Inflammatory macrophage (primary cell): ENCODE measurements at regions not wholly inside any gene's neighbourhood (a gene's known extent, or its start where the extent isn't known, plus 50 kb on each side); places are given as distances from the start of the nearest gene placed in this dataset.

Experiments
- DNase-seq, 2 donors: peaks; one replicate each; pipeline ENCODE4 v3.0.0-alpha.2; 2020 to 2022

GRCh38 chr7:15905251-15906040, 219.0 kb upstream of the MEOX2 start:
- DNase-seq = no peak

- DNase-seq = peak in 1 of 2 donors; percentile 10
These were observed 204.8 kb upstream of the MEOX2 start for GRCh38 chr7:15891151-15891881.

GRCh38 chr7:15889507-15889906, 203.0 kb upstream of the MEOX2 start:
- DNase-seq = peak; percentile 39 to 45

GRCh38 chr7:15888090-15888489, 201.6 kb upstream of the MEOX2 start:
- DNase-seq = no peak

GRCh38 chr7:15886626-15887025, 200.1 kb upstream of the MEOX2 start:
- DNase-seq = no peak

- no peak for DNase-seq
These were observed 199.2 kb upstream of the MEOX2 start for GRCh38 chr7:15885678-15886077.

- DNase-seq = no peak
These were observed 188.3 kb upstream of the MEOX2 start for GRCh38 chr7:15874774-15875173.

GRCh38 chr7:15870347-15870746, 183.9 kb upstream of the MEOX2 start:
- DNase-seq = no peak

GRCh38 chr7:15867441-15867840, 181.0 kb upstream of the MEOX2 start:
- no peak for DNase-seq

- no peak for DNase-seq
These were observed 180.3 kb upstream of the MEOX2 start for GRCh38 chr7:15866753-15867152.

- no peak for DNase-seq
These were observed 178.1 kb upstream of the MEOX2 start for GRCh38 chr7:15864626-15864991.

- no peak for DNase-seq
These were observed 177.6 kb upstream of the MEOX2 start for GRCh38 chr7:15863951-15864625.

GRCh38 chr7:15862781-15863165, 176.3 kb upstream of the MEOX2 start:
- no peak for DNase-seq

- DNase-seq = no peak
These were observed 175.7 kb upstream of the MEOX2 start for GRCh38 chr7:15862016-15862780.

GRCh38 chr7:15860264-15860949, 173.9 kb upstream of the MEOX2 start:
- no peak for DNase-seq

- DNase-seq = no peak
These were observed 170.5 kb upstream of the MEOX2 start for GRCh38 chr7:15857026-15857425.

GRCh38 chr7:15856311-15856710, 169.8 kb upstream of the MEOX2 start:
- no peak for DNase-seq

- no peak for DNase-seq
These were observed 169.1 kb upstream of the MEOX2 start for GRCh38 chr7:15855525-15856109.

GRCh38 chr7:15854841-15855524, 168.5 kb upstream of the MEOX2 start:
- no peak for DNase-seq

- DNase-seq = no peak
These were observed 167.5 kb upstream of the MEOX2 start for GRCh38 chr7:15853832-15854470.

GRCh38 chr7:15851201-15851600, 164.7 kb upstream of the MEOX2 start:
- no peak for DNase-seq
